ENCODE measurements at regions not wholly inside any gene's neighbourhood (a gene's known extent, or its start where the extent isn't known, plus 50 kb on each side); places are given as distances from the start of the nearest gene placed in this dataset.

- TF ChIP-seq CTCF (IDR thresholded peaks at IDR 0.05; ENCODE audit: borderline replicate concordance, extremely low read depth, low read length, poor library complexity, severe bottlenecking) (no peak), EZH2 (IDR thresholded peaks at IDR 0.05; ENCODE audit: borderline replicate concordance, low read depth, low read length, severe bottlenecking) (no peak)
Observed at GRCh38 chr3:56979791-56980190, 80.7 kb upstream of the SPATA12 start.
